ENCODE measurements at regions not wholly inside any gene's neighbourhood (a gene's known extent, or its start where the extent isn't known, plus 50 kb on each side); places are given as distances from the start of the nearest gene placed in this dataset.

- TF ChIP-seq CTCF (IDR thresholded peaks at IDR 0.05; ENCODE audit: insufficient read depth, low read depth, low read length), result no peak
- Histone ChIP-seq H3K36me3 (ENCODE audit: control insufficient read depth, insufficient read depth, low read length) (no peaks in the 10 kb centered on the region), H3K4me3 (ENCODE audit: low read depth, low read length) (no peak overlapping the region), H3K27me3 (ENCODE audit: control insufficient read depth, insufficient read depth, low read length) (no peaks in the 10 kb centered on the region)
- no peak for DNase-seq (ENCODE audit: low read depth)
- POLR2A ChIA-PET, result no interaction called here
- CTCF ChIA-PET, result interaction anchor here (0.7 kb wide), 1 partner anchor 221 kb away, joined by 3 read pairs; no protein-coding TSS in a partner anchor
Observed at GRCh38 chr12:126432780-126433179, 1367.5 kb downstream of the AACS start.

GRCh38 chr12:126434412-126434985, 1369.3 kb downstream of the AACS start:
- H3K4me3 ChIP-seq (ENCODE audit: low read depth, low read length), result no peak overlapping the region
- ChIA-PET CTCF (no interaction called here), POLR2A (no interaction called here)
- no peaks in the 10 kb centered on the region for H3K27me3 ChIP-seq (ENCODE audit: control insufficient read depth, insufficient read depth, low read length)
- no peaks in the 10 kb centered on the region for H3K36me3 ChIP-seq (ENCODE audit: control insufficient read depth, insufficient read depth, low read length)
- DNase-seq (ENCODE audit: low read depth), result no peak
- TF ChIP-seq CTCF (IDR thresholded peaks at IDR 0.05; ENCODE audit: insufficient read depth, low read depth, low read length), result no peak

GRCh38 chr12:126436041-126436440, 1370.8 kb downstream of the AACS start:
- no peak for TF ChIP-seq CTCF (IDR thresholded peaks at IDR 0.05; ENCODE audit: insufficient read depth, low read depth, low read length)

GRCh38 chr12:126437934-126438333, 1372.7 kb downstream of the AACS start:
- DNase-seq (ENCODE audit: low read depth), result no peak
- H3K4me3 ChIP-seq (ENCODE audit: low read depth, low read length), result no peak overlapping the region
- ChIA-PET POLR2A (no interaction called here), CTCF (no interaction called here)
- no peaks in the 10 kb centered on the region for H3K27me3 ChIP-seq (ENCODE audit: control insufficient read depth, insufficient read depth, low read length)
- no peaks in the 10 kb centered on the region for H3K36me3 ChIP-seq (ENCODE audit: control insufficient read depth, insufficient read depth, low read length)
- no peak for TF ChIP-seq CTCF (IDR thresholded peaks at IDR 0.05; ENCODE audit: insufficient read depth, low read depth, low read length)

More at GRCh38 chr12:126436041-126436440, 1370.8 kb downstream of the AACS start:
- no peak overlapping the region for H3K4me3 ChIP-seq (ENCODE audit: low read depth, low read length)
- POLR2A ChIA-PET, result no interaction called here
- no peaks in the 10 kb centered on the region for H3K27me3 ChIP-seq (ENCODE audit: control insufficient read depth, insufficient read depth, low read length)
- DNase-seq (ENCODE audit: low read depth), result no peak
- CTCF ChIA-PET, result no interaction called here
- H3K36me3 ChIP-seq (ENCODE audit: control insufficient read depth, insufficient read depth, low read length), result no peaks in the 10 kb centered on the region

- no peak for DNase-seq (ENCODE audit: low read depth)
- no peaks in the 10 kb centered on the region for H3K36me3 ChIP-seq (ENCODE audit: control insufficient read depth, insufficient read depth, low read length)
- ChIA-PET CTCF (no interaction called here), POLR2A (no interaction called here)
- no peak overlapping the region for H3K4me3 ChIP-seq (ENCODE audit: low read depth, low read length)
- no peak for TF ChIP-seq CTCF (IDR thresholded peaks at IDR 0.05; ENCODE audit: insufficient read depth, low read depth, low read length)
- H3K27me3 ChIP-seq (ENCODE audit: control insufficient read depth, insufficient read depth, low read length), result no peaks in the 10 kb centered on the region; the same call in 1 of the 2 replicates
Observed at GRCh38 chr12:126443977-126444376, 1378.7 kb downstream of the AACS start.
